COR-L47 (cell line): ENCODE measurements at regions not wholly inside any gene's neighbourhood (a gene's known extent, or its start where the extent isn't known, plus 50 kb on each side); places are given as distances from the start of the nearest gene placed in this dataset.

Source experiments
- DNase-seq: peaks from one replicate; lab custom pipeline; 2025; lab: John Stamatoyannopoulos, UW

DNA sequence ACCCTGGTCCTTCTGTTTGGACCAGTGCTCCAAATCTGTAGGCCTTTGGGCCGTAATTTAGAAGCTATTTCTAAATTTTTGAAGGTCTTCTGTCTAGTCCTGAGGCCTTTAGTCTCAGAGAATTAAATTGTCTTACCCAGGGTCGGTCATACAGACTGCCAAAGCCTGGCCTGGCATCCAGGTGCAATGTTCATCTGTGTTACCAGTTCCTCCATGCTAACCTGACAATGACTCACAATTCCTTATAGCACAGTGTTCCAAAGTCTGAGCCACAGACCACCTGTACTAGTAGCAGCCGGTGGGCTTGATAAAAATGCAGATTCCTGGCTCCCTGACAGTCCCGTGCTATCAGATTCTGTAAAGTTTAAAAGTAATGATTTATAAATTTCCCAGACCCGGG, 77.7 kb upstream of the MAP4K3 start:
- DNase-seq = no peak

DNA sequence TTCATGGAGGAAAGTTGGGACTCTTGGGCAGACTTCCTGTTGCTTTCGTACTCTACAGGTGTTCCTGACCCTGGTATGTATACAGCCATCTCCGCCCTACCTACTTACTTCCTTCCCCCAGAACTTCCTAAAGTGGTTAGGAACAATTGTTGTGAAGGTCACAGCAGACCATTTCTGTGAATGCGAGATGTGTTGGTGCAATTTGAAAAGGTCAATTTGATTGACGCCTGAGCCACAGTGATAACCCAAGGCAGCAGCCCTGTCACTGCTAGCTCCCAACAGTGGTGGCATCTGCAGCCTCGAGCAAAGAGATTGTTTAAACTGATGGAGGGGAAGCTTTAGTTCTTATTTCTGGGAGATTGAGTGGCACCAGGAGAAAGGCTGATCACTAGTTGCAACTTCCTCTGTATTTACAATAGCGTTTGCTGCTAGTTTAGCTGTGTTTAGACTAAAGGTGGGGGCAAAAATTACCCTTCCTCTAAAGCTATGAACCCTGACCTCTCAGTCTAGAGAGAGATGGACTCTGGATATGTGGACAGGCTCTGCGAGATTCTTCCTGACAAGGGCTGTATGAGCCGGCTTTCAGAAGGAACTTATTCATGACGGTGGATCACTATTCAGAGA, 78.3 kb upstream of the MAP4K3 start:
- no peak for DNase-seq

DNA sequence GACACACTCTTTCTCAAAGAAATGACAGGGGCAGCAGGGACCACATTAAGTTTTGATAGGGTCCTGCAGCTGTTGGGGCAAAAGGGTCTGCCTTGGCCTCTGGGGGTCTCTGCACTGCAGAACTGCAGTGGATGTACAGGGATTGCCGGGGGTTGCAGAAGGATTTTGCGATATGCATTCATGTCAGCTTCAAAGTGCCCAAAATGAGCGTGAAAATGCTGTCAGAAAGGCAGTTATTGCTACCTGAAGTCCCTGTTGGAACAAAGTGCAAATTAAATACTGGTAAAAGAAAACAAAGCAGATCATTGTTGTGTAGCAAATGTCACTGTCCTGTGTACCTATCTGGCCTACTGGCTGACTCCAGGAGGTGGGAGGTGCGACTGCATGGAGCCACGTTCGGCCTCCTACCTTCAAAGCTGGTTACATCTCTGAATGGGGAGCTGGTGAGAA, 78.8 kb upstream of the MAP4K3 start:
- DNase-seq = no peak

DNA sequence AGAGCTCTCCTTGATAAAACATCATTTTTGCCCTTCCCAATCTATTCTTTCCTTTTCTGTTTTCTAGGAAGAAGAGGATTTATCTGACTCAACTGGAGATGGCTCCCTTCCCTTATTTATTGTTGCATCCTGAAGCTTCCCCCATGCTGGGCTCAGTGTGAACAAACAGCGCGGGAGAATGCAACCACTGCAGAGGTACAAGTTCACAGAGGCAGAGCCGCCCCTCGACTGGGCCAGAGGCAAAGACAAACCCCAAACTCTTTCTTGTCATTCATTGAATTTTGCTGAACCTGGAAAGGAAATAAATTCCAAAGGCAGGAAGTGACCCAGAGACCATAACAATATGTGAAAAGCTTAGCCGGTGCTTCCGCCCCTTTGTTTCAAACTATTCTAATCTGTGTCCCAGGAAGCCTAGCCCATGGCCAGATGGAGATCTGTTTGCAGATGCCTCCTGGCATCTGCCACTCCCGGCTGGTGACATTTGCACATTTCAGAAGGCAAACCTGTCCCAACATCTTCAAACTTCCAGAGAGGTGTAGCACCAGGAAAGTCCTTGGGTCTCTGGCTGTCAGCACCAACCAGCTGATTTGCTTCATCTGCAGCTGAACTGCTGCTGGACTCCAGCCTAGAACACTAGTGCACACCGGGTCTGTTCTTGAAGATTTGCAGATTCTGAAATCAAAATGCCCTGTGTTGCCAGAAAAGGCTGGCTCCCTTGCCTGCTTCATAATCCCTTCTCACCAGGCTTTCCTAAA, 79.4 kb upstream of the MAP4K3 start:
- DNase-seq = peak; percentile 18

DNA sequence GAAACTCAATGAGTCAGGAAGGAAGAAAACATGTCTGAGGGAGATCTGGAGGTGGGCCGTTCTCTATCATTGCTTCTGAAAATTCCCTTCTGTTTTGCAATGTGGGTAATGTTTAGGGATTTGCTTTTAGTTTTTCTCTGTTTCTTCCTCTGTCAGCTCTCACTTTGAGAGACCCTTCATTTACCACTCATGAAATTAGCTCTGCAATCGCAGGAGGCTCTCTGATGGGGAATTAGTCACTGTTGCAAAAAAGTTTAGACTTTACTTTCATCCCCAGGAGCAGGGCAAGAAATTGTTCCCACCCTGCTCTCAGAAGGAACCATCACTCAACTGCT, 80.0 kb upstream of the MAP4K3 start:
- no peak for DNase-seq

DNA sequence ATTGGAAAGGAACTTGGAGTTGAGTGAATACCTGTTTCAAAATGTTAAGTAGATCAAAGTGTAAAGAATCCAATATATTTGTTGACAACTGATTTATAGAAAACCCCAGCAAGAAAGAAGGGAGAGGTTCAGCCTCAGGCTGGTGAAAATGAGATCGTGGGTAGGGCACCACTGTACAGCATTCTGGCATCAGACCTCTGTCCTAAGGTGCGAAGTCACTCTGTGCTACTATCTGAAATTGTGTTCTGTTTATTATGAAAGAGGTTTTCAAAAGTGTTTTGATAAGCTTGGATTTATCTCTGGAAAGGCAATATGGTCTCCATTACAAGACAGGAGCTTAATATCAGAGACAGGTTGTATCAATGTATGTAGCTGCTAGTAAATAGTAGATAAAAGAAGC, 80.5 kb upstream of the MAP4K3 start:
- no peak for DNase-seq

DNA sequence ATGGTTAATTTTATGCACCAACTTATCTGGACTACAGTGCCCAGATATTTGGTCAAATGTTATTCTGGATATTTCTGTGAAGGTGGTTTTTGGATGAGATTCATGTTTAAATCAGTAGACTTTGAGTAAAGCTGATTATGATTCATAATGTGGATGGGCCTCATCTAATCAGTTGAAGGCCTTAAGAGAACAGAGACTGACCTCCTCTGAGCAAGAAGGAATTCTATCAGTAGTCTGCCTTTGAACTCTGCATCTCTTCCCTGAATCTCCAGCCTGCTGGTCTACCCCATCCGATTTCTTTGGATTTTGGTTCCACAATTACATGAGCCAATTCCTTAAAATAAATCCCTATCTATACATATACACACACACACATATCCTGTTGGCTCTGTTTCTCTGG, 82.8 kb upstream of the MAP4K3 start:
- no peak for DNase-seq

DNA sequence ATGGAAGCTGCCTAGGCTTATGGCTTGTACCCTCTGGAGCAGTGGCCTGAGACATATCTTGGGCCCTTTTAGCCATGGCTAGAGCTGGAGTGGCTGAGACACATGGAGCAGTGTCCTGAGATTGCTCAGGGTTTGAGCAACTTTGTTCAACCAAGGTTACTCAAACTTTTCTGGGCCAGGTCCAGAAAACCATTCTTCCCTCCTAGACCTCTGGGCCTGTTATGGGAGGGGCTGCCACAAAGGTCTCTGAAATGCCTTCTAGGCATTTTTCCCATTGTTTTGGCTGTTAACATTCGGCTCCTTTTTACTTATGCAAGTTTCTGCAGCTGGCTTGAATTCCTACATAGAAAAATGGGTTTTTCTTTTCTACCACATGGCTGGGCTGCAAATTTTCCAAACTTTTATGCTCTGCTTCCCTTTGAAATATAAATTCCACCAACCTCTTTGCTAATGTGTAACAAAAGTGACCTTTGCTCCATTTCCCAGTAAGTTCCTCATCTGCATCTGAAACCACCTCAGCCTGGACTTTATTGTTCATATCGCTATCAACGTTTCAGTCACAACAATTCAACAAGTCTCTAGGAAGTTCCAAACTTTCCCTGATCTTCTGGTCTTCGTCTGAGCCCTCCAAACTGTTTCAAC, 84.9 kb upstream of the MAP4K3 start:
- no peak for DNase-seq

DNA sequence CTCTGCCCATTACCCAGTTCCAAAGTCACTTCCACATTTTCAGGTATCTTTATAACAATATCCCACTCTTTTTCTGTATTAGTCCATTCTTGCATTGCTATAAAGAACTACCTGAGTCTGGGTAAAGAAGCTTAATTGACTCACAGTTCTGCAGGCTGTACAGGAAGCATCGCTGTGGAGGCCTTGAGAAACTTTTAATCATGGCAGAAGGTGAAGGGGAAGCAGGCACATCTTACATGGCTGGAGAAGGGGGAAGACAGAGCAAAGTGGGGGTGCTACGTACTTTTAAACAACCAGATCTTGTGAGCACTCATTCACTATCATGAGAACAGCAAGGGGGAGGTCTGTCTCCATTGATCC, 85.4 kb upstream of the MAP4K3 start:
- no peak for DNase-seq

DNA sequence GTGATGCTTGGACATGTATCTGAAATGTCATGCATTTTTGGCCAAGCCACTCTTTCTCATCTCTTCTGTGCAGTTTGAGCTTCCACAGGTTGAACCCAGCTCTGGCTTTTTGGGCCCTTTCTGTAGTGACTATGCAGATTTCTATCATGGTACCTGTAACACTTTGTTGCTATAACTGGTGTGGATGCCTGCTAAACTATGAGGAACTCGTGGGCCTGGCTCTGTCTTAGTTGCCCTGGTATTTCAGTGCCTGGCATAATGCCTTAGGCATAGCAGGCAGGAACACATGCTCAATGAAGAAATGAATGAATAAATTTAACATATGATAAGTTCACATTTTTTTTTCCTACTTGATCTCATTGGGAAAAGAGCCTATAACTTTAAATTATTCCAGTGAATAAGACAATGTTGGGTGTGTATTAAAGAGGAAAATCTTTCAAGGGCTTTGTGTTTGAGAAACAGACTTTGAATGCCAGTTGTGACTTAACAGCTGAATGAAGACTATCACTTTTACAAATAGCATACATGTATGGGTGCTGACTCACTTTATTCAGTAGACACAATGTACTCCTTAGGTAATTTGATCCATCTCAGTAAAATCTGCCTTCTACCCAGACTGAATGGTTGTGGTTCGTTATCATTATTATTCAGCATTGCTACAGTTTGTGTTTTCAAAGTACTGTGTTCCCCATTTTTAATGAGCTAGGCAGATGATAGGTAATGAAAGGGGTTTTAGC, 86.4 kb upstream of the MAP4K3 start:
- no peak for DNase-seq

DNA sequence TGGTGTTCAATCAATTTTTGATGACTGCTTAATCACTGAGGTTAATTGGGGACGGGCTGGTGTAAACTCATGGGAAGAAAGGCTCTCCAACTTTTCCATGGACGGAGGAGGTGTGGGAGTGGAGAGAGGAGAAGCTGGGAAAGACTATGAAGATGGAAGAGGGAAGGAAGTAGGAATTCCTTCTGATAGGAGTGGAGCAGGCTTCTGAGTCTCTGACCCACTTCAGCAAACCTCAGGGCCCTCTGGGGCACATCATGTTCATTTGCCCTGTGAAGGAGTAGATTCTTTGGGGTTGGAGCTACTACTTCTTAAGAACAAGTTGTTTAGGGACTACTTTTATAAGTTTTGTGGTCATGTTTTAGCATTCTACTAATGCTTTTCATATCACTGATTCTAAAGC, 87.0 kb upstream of the MAP4K3 start:
- no peak for DNase-seq

DNA sequence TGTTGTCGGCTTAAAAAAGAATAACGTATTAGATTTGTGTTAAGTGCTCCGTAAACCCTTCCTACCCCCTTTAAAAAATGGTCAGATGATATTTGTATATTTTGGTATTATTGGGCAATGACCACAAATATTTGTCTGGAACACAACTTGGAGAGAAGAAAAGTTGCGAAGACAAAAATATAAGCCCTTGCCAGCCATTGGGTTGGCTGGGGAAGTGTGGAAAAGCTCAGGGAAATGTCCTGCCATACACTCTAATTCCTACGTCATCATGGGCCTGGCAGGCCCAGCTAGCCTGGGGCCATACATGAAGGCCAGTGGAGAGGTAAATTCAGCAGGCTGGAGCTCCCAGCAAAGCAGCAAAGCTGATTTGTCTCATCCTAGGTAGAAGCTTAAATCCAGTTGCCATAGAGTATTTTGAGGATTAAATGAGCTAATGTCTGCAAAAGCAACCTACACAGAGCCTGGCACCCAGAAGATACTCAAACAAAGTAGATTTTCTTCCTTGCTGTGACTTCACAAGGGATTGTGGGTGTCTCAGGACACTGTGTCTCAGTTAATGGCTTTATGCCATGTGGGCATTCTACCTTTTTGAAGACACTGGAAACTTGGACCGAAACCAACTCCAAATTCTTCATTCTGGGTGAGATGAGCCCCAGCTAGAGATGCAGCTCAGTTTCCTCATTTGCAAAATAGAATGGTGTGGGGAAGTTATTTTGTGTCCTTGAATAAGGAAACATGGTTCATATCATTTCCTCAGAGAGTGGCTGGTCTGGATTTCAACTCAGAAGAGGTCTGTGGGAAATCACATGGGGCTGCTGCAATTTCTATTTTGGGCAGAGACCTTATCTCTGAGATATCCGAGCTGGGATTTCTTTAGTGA, 87.9 kb upstream of the MAP4K3 start:
- no peak for DNase-seq

DNA sequence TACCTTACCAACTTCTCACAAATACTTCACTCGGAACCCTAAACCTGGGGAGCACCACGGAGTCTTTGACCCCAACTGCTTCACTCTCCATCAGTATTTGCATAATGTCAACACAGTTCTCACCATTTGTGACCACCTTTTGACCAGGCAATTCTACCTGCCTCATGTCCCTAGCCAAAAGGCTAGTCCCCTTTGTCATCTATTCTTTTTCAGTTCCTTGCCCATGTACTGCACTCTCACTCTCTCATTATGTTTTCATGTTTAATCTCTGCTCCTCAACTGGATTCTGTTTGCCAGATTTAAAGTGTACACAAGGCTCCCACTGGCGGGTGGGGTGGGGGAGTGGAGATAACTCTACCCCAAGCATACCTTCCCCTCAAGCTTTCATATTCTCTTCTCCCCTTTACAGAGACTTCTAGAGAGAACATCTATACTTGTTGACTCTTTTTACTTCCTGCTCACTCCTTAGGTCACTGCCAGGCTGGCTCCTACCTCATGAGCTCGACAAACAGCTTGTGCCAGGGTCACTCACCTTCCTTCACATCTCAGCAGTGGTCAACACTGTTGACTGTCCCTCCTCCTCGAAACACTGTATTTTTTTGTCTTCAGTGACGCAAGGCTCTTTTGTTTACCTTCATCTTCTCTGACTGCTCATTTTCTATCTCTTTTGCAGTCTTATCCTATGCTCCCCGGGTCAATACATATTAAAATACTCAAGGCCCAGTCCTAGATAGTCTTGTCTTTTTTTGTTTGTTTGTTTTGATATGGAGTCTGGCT, 88.7 kb upstream of the MAP4K3 start:
- DNase-seq = no peak

DNA sequence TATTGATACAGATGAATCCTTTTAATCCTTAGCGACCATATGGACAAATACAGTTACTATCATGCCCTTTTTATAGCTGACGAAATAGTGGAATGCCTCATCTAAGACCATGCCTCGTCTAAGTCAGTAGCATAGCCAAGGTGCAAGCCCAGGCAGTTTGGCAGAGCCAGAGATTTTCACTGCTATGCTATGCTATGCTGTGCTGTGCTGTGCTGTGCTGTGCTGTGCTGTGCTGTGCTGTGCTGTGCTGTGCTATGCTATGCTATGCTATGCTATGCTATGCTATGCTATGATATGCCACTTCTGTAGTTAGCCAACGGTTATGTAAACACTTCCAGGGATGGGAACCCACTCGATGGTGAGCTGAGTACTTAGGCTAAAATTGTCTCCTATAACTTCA, 91.6 kb upstream of the MAP4K3 start:
- DNase-seq = no peak

DNA sequence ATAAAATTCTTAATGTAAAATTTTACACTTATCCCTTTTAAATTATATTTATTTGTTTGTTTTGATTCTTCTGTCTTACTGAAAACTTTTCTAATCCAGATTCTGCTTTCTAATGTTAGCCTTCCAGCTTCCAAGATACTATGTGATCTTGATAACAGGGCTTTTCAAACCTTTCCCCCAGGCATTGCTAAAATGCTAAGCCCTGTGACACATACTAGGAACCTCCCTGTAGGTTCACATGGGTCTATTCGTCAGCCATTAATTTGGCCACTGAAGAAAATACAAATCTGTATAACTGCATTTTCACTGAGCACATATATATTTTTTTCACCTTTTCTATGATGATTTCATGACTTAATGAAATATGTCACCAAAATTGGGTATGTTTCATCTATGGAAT, 92.8 kb upstream of the MAP4K3 start:
- DNase-seq = no peak

DNA sequence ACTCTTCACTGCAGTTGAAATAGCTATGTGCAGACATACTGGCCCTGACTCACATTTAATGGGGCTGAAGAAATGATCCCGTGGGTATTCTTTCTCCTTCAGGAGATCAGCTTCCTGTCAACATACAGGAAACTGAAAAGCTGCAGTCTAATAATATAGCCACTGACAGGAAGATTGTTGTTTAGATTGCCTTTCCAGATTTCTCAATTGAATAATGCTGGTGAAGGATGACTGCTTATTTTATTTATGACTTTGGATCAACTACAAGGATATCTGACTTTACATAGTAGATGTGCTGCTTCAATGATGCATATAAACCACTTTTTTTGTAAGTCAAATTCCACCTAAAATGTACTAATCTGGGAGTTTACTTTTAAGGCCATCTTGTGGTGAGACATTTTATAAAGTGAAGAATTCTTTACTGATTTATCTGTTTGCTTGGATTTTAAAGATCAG, 93.4 kb upstream of the MAP4K3 start:
- DNase-seq = no peak

DNA sequence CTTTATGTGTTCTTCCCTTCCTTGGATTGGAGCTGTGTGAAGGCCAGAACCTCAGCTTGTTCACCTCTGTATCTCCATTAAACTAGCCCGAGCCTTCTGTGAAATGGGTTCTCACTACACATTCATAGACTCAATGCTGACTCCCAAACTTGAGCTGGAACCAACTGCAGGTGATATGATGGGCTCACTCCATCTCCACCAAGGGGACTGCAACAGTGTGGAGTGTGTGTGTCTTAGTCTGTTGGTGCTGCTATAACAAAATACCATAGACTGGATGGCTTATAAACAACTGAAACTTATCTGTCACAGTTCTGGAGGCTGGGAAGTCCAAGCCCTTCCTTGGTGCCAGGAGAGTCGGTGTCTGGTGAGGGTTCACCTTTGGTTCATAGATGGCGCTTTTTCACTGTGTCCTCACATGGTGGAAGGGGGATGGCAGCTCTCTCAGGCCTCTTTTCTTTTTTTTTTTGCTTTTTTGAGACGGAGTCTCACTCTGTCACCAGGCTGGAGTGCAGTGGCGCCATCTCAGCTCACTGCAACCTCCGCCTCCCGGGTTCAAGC, 94.2 kb upstream of the MAP4K3 start:
- DNase-seq = no peak

DNA sequence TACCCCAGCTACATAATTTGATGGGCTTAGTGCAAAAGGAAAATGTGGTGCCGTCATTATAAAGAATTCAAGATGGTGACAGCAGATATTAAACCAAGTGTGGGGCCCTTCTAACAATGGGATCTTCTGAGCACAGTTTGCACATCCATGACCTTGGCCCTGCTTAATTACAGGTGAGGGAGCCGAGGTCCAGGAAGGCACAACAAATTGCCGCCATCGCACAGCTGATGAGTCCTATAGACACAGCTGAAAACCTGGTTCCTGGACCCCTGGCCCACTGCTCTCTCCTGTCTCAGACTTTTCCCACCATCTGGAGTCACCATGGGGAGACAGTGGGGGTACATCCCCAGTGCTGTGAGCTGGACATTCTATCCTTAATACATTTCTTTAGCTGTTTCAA, 95.8 kb upstream of the MAP4K3 start:
- no peak for DNase-seq

DNA sequence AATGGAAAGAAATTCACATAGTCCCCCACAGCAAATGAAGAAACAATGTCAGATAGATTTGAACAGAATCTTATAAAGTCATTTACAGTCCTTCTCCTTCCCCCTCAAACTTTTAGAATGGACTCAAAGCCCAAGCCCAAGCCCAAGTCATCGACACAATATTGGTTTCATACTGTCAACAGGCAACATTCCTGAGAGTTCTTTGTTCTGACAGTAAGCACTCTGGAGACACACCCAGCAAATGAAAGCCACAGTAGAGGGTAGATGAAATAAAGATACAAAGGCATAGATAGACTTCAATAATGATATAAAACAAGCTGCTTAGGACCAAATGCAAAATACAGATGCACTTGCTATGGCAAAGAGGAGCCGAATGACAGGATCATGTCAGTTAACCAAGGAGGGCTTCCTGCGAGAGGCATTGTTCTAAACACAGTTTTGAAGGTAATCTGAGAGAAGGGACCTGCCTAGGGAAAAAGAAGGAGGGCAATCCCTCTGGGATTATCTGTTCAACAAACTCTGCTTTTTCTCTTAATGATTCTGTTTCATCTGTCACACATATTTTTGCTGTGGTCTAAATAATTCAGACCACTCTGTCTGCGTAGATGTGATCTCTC, 97.1 kb upstream of the MAP4K3 start:
- DNase-seq = no peak

DNA sequence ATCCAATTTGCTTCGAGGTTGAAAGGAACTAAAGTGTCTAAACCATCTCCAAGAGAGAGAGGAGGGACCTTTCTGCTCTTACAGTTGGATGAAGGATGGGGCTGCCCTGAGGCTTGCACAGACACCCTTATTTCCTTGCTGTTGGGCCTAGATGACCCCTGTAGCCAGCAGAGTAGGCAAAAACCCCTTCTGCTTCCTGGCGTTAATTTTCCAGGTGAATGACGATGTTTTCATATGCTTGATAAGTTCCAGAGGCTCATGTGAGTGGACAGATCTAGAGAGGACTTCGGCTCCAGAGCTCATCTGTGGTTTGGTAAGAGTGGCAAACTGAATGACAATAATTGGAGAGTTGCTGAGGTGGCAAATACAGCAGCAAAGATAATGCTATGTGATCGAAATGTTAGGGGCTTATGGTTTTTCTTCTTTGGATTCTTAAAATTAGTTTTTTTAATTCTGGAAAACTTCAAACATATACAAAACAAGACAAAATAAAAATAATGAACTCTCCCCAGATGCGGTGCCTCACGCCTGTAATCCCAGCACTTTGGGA, 98.6 kb upstream of the MAP4K3 start:
- no peak for DNase-seq
